Keratinocyte (primary cell): ENCODE measurements at regions not wholly inside any gene's neighbourhood (a gene's known extent, or its start where the extent isn't known, plus 50 kb on each side); places are given as distances from the start of the nearest gene placed in this dataset.

Source experiments
- DNase-seq: peaks from one replicate; pipeline ENCODE4 v3.0.0-alpha.2; 2011; ENCODE audit warnings: low read depth, missing footprints, low spot score
- FAIRE-seq: peaks from 2 replicates; lab custom pipeline; 2011; peaks lifted over from hg19 to GRCh38; lab: Jason Lieb, UNC
- H2AFZ ChIP-seq: 2 replicates; pipeline ENCODE4 v1.6.0; 2012; ENCODE audit warnings: low read length, control low read depth, inconsistent platforms; ENCODE audit not compliant: control insufficient read depth
- H3K27ac ChIP-seq: 2 replicates; pipeline ENCODE4 v1.5.1; 2011; ENCODE audit warnings: low read length; ENCODE audit not compliant: control insufficient read depth, insufficient read depth
- H3K27me3 ChIP-seq: 3 replicates; pipeline ENCODE4 v1.6.0; 2011; ENCODE audit warnings: low read length; ENCODE audit not compliant: control insufficient read depth, insufficient read depth; ENCODE audit errors: extremely low read depth
- H3K36me3 ChIP-seq, 2 experiments: 2 replicates in 1 of 2; 3 replicates in 1 of 2; pipeline ENCODE4 v1.5.1; 2011; ENCODE audit warnings: low read length in 2 of 2, mild to moderate bottlenecking in 1 of 2; ENCODE audit not compliant: control insufficient read depth in 2 of 2, insufficient read depth in 2 of 2; ENCODE audit errors: extremely low read depth in 1 of 2
- H3K4me1 ChIP-seq: 3 replicates; pipeline ENCODE4 v1.5.1; 2011; ENCODE audit warnings: low read length; ENCODE audit not compliant: control insufficient read depth, insufficient read depth; ENCODE audit errors: extremely low read depth
- H3K4me2 ChIP-seq: 3 replicates; pipeline ENCODE4 v1.6.0; 2011; ENCODE audit warnings: low read depth, low read length; ENCODE audit not compliant: control insufficient read depth, insufficient read depth; ENCODE audit errors: extremely low read depth
- H3K4me3 ChIP-seq, 3 experiments: fragments of 200-600 bp in 1 of 3; sonication (generic) in 1 of 3; 2 replicates in 2 of 3; 3 replicates in 1 of 3; pipeline ENCODE4 v1.5.1; 2011 to 2016; ENCODE audit warnings: low read length in 3 of 3, mild to moderate bottlenecking in 3 of 3, control low read depth in 2 of 3, inconsistent platforms in 1 of 3, low read depth in 1 of 3, mixed read lengths in 1 of 3, mixed run types in 1 of 3, moderate library complexity in 1 of 3; ENCODE audit not compliant: control insufficient read depth in 2 of 3, insufficient read depth in 2 of 3; ENCODE audit errors: extremely low read depth in 1 of 3
- H3K79me2 ChIP-seq: 2 replicates; pipeline ENCODE4 v1.6.0; 2012; ENCODE audit warnings: low read length; ENCODE audit not compliant: control insufficient read depth, insufficient read depth
- H3K9ac ChIP-seq: 3 replicates; pipeline ENCODE4 v1.6.0; 2011; ENCODE audit warnings: low read length; ENCODE audit not compliant: control insufficient read depth, insufficient read depth; ENCODE audit errors: extremely low read depth
- H3K9me1 ChIP-seq: 3 replicates; pipeline ENCODE4 v1.6.0; 2011; ENCODE audit warnings: low read length; ENCODE audit not compliant: control insufficient read depth, insufficient read depth; ENCODE audit errors: extremely low read depth
- H3K9me3 ChIP-seq: 2 replicates; pipeline ENCODE4 v1.5.1; 2012; ENCODE audit warnings: low read depth, low read length; ENCODE audit not compliant: control insufficient read depth
- H4K20me1 ChIP-seq: 3 replicates; pipeline ENCODE4 v1.6.0; 2011; ENCODE audit warnings: low read length; ENCODE audit not compliant: control insufficient read depth, insufficient read depth; ENCODE audit errors: extremely low read depth
- CTCF ChIP-seq, 3 experiments: IDR thresholded peaks in 1 of 3; conservative IDR thresholded peaks in 1 of 3; optimal IDR thresholded peaks in 1 of 3; 2 replicates in 2 of 3; 3 replicates in 1 of 3; pipeline versions ENCODE3 to v1.5.1; 2011; ENCODE audit warnings: low read length in 3 of 3, mild to moderate bottlenecking in 3 of 3, moderate library complexity in 2 of 3, control low read depth in 1 of 3, inconsistent platforms in 1 of 3; ENCODE audit not compliant: insufficient read depth in 2 of 3; ENCODE audit errors: extremely low read depth in 1 of 3
- EZH2 ChIP-seq: IDR thresholded peaks from one replicate; pipeline ENCODE4 v1.6.1; 2012; ENCODE audit warnings: inconsistent platforms, mild to moderate bottlenecking, low read length, moderate library complexity
- dilution Hi-C: fragments of 300-500 bp; cut with MboI; formaldehyde crosslinking; loops from one replicate; pipeline ENCODE4 v1.7.0; 2020; ENCODE audit warnings: low sequenced_read_pairs; ENCODE audit not compliant: extremely low pct_ligation_motif_present

DNA sequence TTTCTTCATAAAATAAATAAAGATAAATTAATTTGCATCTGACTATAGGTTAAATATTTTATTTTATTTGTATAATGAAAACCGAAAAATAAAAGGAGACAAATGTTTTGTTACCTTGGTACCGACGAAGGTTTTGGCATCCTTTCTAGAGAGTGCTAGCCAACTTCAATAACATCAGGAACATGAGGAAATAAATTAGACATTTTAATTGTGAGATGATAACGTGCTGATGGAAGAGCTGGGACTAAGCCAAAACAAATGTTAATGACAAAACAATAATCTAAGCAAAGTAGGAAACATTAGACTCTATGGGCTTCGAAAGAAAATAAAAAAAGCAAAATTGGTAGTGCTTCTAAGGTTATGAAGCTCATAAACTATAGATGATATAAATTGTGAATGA lies 201.0 kb downstream of the IRX2 start:
- Histone ChIP-seq H3K9me1 (no peaks in the 10 kb centered on the region), H4K20me1 (no peaks in the 10 kb centered on the region), H3K36me3 (no peaks in the 10 kb centered on the region), H3K4me2 (no peak overlapping the region), H3K4me3 (no peak overlapping the region), H2AFZ (no peak overlapping the region), H3K4me1 (no peaks in the 10 kb centered on the region), H3K9ac (no peak overlapping the region), H3K79me2 (no peaks in the 10 kb centered on the region), H3K27me3 (no peaks in the 10 kb centered on the region), H3K27ac (no peak overlapping the region), H3K9me3 (peaks cover 2% of the 10 kb centered on the region)
- no peak for FAIRE-seq
- DNase-seq: no peak
- no peak for TF ChIP-seq EZH2
- TF ChIP-seq CTCF (optimal IDR thresholded peaks at IDR 0.05 in 1 of 3, IDR thresholded peaks at IDR 0.05 in 1 of 3, conservative IDR thresholded peaks at IDR 0.05 in 1 of 3; ENCODE audit: extremely low read depth in 1 of 3, insufficient read depth in 2 of 3, low read length in 3 of 3): no peak
- dilution Hi-C loops: no loop called here

DNA sequence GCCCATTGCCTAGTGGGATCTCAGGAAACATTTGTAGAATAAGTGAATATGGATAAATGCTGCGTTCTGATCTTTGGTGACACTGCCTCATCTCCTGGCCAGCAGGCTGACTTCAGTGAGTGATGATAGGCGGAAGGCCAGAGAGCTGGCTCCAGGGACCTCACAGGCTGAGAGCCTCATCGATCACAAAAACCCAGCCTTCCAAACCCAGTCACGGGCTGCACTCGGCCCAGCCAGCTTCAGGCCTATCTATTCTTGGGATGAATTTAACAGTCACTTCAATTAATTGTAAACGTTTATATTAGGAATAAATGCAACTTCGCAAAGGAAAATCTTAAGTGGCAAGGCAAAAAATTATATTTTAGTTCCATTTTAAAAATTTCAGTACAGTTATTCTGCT lies 201.6 kb downstream of the IRX2 start:
- no peak overlapping the region for H3K9ac ChIP-seq
- no peak overlapping the region for H3K4me2 ChIP-seq
- no peaks in the 10 kb centered on the region for H4K20me1 ChIP-seq
- H3K9me1 ChIP-seq: no peaks in the 10 kb centered on the region
- dilution Hi-C loops: no loop called here
- FAIRE-seq (no peak), DNase-seq (no peak)
- no peak overlapping the region for H3K27ac ChIP-seq
- H3K79me2 ChIP-seq: no peaks in the 10 kb centered on the region
- TF ChIP-seq EZH2 (no peak), CTCF (optimal IDR thresholded peaks at IDR 0.05 in 1 of 3, IDR thresholded peaks at IDR 0.05 in 1 of 3, conservative IDR thresholded peaks at IDR 0.05 in 1 of 3; ENCODE audit: extremely low read depth in 1 of 3, insufficient read depth in 2 of 3, low read length in 3 of 3) (no peak)
- no peak overlapping the region for H3K4me3 ChIP-seq
- no peak overlapping the region for H2AFZ ChIP-seq
- peaks cover 2% of the 10 kb centered on the region for H3K9me3 ChIP-seq
- no peaks in the 10 kb centered on the region for H3K36me3 ChIP-seq
- H3K27me3 ChIP-seq: no peaks in the 10 kb centered on the region
- no peaks in the 10 kb centered on the region for H3K4me1 ChIP-seq
